GM19035 (cell line): ENCODE measurements at regions not wholly inside any gene's neighbourhood (a gene's known extent, or its start where the extent isn't known, plus 50 kb on each side); places are given as distances from the start of the nearest gene placed in this dataset.

Experiments
- ATAC-seq: cut with Tn5 transposase; IDR thresholded peaks from one replicate; pipeline ENCODE4 v1.9.1; 2021; ENCODE audit not compliant: unreplicated experiment

GRCh38 chr5:30620481-30621085, 572.9 kb upstream of the CDH6 start:
- no peak for ATAC-seq

DNA sequence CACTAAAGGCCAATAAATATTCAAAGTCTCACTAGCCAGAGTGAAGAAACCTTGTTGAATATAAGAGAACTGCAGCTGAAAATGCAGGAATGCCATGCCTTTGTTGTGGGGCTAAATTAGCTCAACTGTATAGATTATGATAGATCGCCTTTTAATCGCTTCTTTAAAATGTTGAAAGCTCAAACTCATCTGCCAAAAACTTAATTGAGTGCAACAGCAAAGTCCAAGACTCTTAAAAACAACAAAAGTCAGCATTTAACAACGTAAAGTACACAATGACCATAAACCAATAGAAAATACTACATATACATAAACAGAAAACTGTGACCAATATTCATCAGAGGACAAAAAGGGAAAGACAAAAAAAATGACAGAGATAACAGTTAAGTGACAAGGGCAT, 585.0 kb upstream of the CDH6 start:
- ATAC-seq, result no peak

DNA sequence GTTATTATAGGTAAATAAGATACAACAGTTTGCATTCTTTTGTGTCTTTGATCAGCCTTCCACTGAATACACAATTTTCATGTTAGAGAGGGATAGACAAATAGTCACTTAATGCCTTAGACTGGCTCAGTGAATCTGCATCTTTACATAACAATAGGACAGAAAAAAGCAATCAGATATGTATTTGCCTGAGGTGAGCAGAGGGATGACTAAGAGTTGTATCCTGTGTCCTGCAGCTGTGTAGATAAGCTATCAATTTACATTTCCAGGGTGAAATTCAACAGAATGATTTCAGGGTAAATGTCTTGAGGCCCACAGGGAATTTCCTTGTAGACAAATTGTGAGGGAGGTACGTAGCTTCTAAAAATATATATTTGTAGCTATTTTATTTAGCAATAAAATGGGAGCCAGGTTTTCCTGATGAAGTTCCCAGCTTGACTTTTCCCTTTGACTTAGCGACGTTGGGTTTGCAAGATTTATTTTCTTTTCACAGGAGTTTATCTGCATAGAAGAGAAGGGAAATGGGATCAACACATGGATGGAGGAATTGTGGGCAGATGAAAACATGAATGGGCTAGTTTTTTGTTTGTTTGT, 586.1 kb upstream of the CDH6 start:
- ATAC-seq, result no peak

DNA sequence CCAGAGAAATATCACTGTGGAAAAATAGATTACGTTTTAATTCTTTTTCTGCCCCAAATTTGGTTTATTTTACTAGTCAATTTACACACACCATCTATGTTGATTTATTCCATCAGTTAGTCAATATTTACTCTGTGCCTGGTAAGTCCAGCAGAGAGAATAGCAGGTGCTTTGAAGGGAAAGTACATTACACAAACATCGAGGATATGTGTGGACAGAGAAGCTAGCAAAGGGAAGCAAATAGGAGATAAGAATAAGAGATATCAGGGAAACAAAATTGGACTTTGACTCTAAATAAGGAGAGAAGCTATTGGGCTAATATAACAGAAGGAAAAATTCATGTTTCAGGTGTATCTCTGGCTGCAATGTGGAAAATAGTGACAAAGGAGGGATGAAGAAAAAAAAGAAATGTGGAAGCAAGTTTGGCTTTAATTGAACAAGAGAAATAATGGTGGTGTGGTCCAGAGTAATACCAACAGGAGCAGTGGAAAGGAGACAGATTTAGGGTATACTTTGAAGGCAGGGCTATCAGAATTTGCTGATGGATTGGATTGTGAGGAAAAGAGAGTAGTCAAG, 587.7 kb upstream of the CDH6 start:
- ATAC-seq, result no peak

DNA sequence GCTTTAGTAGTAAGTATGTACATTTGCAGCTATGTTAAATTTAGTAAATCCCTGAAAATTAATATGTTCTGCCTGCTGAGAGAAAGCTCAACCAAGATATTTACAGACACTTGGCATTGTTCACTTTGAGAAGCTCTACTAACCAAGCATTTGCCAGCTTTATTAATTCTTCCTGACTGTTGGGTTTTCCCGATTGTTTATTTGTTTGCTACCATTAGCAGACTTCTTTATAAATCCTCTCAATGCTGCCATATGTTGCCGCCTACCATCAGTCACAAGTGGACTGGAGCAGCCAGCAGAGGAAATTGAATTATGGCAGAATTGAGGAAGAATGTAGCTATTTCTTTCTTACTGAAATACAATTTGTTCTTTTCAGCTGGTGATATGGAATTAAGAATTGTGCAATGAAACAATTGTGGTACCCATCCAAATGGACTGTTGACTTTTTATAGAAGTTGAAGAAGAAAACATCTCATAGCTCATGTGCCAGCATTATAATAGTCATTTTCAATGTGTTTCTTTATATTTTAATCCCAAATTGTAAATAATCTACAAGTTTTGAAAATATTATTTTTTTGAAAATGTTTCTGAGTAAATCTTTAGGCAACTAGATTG, 588.7 kb upstream of the CDH6 start:
- ATAC-seq, result no peak

DNA sequence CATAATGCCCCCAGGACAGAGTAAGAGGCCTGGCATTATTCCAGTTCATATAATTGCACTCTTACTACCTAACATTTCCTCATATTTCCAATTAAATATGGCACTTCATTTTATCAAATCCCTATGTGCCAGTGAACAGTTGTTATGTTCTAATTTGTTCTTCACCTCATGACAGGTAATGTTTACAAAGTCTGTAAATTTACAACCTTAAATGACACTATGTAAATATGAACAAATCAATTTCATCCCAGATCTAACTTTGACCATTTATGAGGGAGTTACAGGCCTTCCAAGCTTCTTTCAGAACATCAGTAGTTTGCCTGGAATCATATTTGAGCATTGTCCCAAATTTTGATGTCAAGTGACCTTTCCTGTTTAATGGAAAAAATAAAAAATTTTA, 592.6 kb upstream of the CDH6 start:
- no peak for ATAC-seq

DNA sequence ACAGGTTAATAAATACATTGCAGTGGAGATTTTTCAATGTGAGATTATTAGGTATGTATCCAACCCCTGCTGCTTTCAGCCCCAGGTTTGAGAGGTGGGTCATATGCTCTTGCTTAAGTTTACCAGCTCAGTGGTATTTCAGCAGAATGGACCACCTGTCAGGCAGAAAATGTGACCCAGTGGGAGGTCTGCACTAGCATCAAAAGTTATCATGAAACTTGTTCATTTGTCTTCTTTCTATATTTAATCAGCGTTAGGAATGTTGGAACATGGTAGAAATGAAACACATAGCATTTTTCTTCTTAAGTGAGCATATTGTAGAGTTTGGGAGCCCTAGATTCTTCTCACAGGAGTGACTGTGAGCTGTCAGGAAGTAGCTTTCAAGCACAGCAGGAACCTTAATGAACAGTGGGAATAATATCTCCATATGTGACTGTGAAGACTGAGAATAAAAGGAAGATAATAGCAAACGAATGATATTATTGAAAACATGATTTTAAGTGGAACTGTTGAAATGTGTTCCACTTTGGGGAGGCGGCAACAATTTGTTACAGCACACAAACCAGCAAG, 596.9 kb upstream of the CDH6 start:
- ATAC-seq, result no peak

- no peak for ATAC-seq
Observed at GRCh38 chr5:30594331-30594730, 599.2 kb upstream of the CDH6 start.

GRCh38 chr5:30592833-30593232, 600.7 kb upstream of the CDH6 start:
- ATAC-seq, result no peak

- ATAC-seq, result no peak
Observed at GRCh38 chr5:30581198-30581935, 612.1 kb upstream of the CDH6 start.

DNA sequence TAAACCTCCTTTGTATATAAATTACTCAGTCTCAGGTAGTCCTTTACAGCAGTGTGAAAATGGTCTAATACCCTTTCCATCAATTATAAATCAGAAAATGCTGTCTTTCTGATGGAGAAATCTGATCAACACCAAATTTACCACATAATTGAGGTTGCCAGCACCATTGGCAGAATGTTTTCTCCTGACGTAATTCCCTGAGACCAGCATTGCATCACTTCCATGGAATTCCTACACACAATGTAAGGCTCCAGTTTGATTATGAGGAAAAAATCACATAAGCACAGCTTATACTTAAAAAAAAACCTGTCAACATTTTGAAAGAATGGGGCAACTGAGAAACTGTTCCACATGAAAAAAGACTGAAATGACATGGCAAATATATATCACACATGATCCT, 618.7 kb upstream of the CDH6 start:
- no peak for ATAC-seq

DNA sequence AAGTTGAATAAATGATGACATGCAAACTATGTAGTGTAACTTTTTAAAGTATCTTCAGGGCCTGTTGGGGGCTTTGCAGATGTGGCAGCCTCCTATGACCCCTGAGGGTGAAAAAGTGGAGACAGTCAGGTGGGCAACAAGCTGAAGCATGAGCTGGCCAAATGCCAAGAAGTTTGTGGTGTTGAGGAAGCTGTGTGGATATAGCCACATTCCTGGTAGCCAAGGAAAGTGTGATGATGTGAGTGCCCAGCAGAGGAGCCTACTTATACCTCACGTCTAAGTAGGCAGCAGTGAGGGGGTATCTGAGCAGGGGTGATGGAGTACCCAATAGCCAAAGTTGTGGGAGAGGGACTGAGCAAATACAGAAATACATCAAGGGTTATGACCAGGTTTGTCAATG, 621.2 kb upstream of the CDH6 start:
- no peak for ATAC-seq

DNA sequence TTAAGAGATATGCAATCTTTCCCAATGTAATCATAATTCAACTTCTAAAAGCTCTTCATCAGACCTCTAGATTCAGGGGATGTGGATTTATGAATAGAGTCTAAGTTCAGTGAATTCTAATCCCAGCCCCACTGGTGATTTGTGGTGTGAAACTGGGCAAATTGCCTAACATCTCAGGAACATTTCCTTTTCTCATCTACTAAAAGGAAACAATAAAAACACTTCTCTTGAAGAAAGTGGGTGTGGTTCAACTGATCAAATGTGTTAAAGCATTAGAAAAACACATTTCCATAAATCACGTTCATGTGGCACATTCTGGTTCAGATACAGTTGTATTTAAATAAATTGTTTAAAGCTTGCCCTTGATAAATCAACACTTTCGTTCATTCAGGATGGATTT, 631.7 kb upstream of the CDH6 start:
- no peak for ATAC-seq

- ATAC-seq, result no peak
Observed at GRCh38 chr5:30551618-30552017, 641.9 kb upstream of the CDH6 start.

DNA sequence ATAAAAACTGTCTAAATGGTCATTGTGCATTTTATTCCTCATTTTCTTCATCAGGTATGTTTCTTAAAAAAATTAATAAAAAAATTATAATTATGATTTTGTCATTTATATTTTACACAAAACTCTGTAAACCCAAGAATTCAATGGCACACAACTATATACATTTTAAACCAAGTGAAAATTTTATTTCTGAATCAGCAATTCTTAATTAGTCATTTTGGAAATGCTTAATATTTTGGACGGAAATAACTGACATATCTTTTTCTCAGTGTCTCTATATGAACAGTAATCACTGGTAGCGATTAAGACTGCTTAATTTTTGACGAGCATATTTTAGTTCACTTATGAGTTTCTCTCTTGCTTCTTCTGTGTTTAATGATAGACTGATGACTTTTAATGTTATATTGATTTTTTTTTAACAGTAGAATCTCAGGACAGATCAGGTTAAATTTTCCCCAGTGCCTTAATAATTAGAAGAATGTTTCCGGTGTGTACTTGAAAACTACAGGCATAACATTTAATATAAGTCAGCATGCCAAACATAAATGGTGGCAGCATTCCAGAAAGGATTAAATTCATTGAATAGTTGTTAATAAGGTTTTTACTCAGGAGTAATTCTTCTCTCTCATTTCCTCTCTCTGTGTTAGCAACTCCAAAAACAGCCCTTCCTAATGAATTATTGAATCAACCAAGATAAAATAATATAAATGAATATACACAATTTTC, 644.7 kb upstream of the CDH6 start:
- ATAC-seq, result no peak

DNA sequence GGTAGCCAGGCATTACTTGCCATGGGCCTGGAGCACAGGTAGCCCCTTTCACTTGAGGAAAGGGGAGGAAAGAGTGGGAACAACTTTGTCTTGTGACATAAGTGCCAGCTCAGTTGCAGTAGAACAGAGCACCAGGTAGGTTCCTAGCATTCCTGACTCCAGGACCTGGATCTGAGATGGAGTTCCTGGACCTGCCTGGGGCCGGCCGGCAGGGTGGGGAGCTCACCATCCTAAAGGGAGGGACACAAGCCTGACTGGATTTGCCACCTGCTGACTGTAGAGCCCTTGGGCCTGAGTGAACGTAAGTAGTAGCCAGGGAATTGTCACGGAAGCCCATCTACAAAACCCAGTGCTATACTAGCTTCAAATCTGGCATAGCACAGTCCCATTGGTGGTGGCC, 653.3 kb upstream of the CDH6 start:
- ATAC-seq, result no peak

DNA sequence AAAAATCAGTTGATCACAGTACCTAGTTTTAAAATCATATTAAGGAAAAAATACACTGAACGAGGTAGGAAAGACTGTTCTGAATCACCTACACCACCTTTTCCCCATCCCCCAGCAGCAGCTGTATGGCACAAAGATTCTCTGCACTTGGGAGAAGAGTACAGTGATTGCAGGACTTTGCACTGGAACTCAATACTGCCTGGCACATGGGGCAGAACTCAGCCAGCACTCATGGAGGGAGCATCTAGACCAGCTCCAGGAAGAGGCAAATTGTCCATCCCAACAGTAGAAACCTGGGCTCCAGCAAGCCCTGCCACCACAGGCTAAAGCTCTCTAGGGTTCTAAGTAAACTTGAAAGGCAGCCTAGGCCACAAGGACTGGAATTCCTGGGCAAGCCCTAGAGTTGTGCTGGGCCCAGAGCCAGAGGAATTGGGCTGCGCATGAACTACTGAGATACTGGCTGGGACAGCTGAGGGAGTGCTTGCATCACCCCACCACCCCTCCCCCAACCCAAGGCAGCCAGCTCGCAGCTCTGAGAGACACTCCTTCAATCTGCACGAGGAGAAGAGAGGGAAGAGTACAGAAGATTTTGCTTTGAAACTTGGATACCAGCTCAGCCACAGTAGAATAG, 654.4 kb upstream of the CDH6 start:
- no peak for ATAC-seq

DNA sequence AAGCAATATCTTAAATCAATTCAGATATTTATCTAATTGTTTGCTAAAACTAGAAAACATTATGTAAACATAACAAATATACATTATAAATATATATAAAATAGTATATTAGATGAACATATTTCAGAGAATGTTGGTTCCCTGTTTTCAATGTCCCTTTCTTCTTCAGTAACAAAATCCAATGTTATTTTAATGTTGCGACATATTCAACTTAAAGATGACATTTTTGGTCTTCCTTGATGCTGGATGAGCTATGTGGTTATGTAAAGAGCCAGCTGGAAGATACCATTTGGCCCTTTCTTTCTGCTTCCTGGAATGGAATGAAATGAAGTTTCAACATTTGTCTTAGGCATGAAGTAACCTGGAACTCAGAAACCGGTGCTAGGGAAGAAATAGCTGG, 668.1 kb upstream of the CDH6 start:
- ATAC-seq, result no peak

GRCh38 chr5:30524428-30524827, 669.1 kb upstream of the CDH6 start:
- no peak for ATAC-seq

- ATAC-seq, result no peak
Observed at GRCh38 chr5:30523061-30523460, 670.4 kb upstream of the CDH6 start.
